GM10266 (cell line): ENCODE measurements at regions not wholly inside any gene's neighbourhood (a gene's known extent, or its start where the extent isn't known, plus 50 kb on each side); places are given as distances from the start of the nearest gene placed in this dataset.
"Not testable (repeated sequence)": the region's sequence is repeated elsewhere in the genome, so short reads cannot be mapped to it uniquely, and the experiment has no call there.

ENCODE experiments used
- DNase-seq: peaks from one replicate; pipeline ENCODE4 v3.0.0; 2012; ENCODE audit errors: extremely low spot score
- CTCF ChIP-seq: IDR thresholded peaks from 2 replicates; pipeline ENCODE4 v1.5.1; 2012; ENCODE audit warnings: mild to moderate bottlenecking, low read depth; ENCODE audit not compliant: control insufficient read depth, insufficient read depth; ENCODE audit errors: missing control alignments

GRCh38 chr7:45324683-45325237 is 167.2 kb downstream of the RAMP3 start:
- no peak for DNase-seq
- TF ChIP-seq CTCF: no peak

GRCh38 chr7:45325378-45325777 is 167.8 kb downstream of the RAMP3 start:
- no peak for DNase-seq
- no peak for TF ChIP-seq CTCF

GRCh38 chr7:45328403-45328981 is 170.9 kb downstream of the RAMP3 start:
- no peak for TF ChIP-seq CTCF
- no peak for DNase-seq

GRCh38 chr7:45331563-45331962 is 174.0 kb downstream of the RAMP3 start:
- DNase-seq: no peak

GRCh38 chr7:45335024-45335423 is 177.4 kb downstream of the RAMP3 start:
- not testable (repeated sequence) for DNase-seq

More at GRCh38 chr7:45331563-45331962, 174.0 kb downstream of the RAMP3 start:
- no peak for TF ChIP-seq CTCF

DNA sequence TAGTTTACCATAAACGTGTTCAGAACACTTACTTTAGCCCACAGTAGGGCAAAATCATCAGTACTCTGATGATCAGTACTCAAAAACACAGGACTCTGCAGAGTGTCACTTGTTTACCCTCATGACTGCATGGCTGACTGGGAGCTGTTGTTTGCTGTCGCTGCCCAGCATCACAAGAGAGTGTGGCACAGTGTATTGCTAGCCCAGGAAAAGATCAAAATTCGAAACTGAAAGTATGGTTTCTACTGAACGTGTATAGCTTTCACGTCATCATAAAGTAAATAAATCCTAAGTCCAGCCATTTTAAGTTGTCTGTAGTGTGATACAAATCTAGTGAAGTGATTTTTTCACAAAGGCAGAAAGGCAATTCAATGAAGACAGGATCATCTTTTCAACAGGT is 184.6 kb downstream of the RAMP3 start:
- TF ChIP-seq CTCF: no peak
- DNase-seq: no peak

GRCh38 chr7:45343746-45344145 is 186.2 kb downstream of the RAMP3 start:
- DNase-seq: no peak
- TF ChIP-seq CTCF: no peak

- TF ChIP-seq CTCF: no peak
- no peak for DNase-seq
Observed at GRCh38 chr7:45347804-45348203, 190.2 kb downstream of the RAMP3 start.
